Activated naive CD4-positive, alpha-beta T cell treated with anti-CD3 and anti-CD28 coated beads, Interleukin-2, amount 50 U/mL, for 72 hours (primary cell): ENCODE measurements at regions not wholly inside any gene's neighbourhood (a gene's known extent, or its start where the extent isn't known, plus 50 kb on each side); places are given as distances from the start of the nearest gene placed in this dataset.

Experiments used
- ATAC-seq, 2 donors: fragments of 150-1000 bp; cut with Tn5 transposase; 2 replicates each; pipeline ENCODE4 v1.10.0; 2021; ENCODE audit warnings: mild to moderate bottlenecking in 2 of 2, moderate library complexity in 2 of 2
- DNase-seq, 2 donors: peaks; one replicate each; pipeline ENCODE4 v3.0.0; 2021 to 2022; ENCODE audit warnings: low spot score in 2 of 2
- H3K27ac Mint-ChIP-seq, 2 donors: one replicate each; pipeline ENCODE4 v1.8.0; 2022; ENCODE audit warnings: mild to moderate bottlenecking in 2 of 2, mixed read lengths in 2 of 2
- H3K36me3 Mint-ChIP-seq, 2 donors: one replicate each; pipeline ENCODE4 v1.8.0; 2022; ENCODE audit warnings: mixed read lengths in 2 of 2
- H3K9me3 Mint-ChIP-seq, 2 donors: one replicate each; pipeline ENCODE4 v1.8.0; 2022; ENCODE audit warnings: mixed read lengths in 2 of 2

DNA sequence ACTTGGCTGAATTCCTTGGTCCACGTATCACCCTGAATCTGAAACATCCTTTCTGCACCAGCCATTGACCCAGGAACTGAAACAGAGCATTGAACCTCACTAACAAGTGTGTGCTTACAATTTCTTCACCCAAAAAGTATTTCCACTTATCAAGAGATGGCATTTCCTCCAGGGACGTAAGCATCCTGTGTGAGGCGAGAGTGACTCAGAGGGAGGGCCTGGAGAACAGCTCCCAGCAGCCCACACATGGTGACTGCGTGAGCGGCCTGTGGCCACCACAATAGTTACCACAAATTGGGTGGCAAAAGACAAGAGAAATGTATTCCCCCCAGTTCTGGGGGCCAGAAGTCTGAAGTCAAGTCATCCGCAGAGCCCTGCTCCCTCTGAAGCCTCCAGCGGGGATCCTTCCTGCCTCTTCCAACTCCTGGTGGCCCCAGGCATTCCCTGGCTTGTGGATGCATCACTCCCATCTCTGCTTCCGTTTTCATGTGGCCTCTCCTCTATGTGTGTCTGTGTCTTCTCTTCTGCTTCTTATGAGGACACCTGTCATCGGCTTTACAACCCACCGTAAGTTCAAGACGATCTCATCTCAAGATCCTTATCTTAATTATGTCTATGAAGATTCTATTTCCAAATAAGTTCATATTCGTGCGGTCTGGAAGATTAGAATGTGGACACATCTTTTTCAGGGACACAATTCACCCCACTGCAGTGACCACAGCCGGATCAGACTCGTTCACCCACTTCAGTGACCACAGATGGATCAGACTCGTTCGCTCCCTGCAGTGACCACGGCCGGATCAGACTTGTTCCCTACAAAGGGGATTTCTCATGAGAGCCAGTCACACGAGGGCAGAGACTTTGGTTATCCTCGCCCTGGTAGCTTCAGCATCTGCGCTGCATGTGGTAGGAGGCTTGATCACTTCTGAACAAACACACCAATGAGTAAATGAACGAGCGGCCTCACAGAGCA is 122.6 kb upstream of the FOXF1 start:
- ATAC-seq (peak in 1 of 2 donors; percentile 48), DNase-seq (no peak)
- H3K27ac Mint-ChIP-seq, result no peak overlapping the region
- H3K9me3 Mint-ChIP-seq, result peaks cover 0 to 4% of the 10 kb centered on the region in 2 donors
- H3K36me3 Mint-ChIP-seq, result no peaks in the 10 kb centered on the region

DNA sequence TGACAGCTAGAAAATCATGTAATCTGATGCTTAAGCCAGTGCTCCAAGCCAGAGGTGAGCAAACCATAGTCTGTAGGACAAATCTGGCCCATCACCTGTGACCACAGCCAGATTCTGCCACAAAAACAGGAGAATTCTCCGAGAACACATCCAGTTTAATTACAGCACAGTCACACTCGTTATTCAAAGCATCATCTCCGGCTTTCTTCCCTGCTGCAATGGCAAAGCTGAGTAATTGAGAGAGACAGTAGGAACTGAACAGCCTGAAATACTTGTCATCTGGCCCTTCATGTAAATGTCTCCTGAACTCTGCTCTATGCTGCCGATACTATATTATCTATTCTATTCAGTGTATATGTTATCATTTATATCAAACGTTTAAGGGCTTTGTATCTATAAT is 121.4 kb upstream of the FOXF1 start:
- DNase-seq, result no peak
- no peak for ATAC-seq
- no peaks in the 10 kb centered on the region for H3K9me3 Mint-ChIP-seq
- no peaks in the 10 kb centered on the region for H3K36me3 Mint-ChIP-seq
- H3K27ac Mint-ChIP-seq, result no peak overlapping the region

DNA sequence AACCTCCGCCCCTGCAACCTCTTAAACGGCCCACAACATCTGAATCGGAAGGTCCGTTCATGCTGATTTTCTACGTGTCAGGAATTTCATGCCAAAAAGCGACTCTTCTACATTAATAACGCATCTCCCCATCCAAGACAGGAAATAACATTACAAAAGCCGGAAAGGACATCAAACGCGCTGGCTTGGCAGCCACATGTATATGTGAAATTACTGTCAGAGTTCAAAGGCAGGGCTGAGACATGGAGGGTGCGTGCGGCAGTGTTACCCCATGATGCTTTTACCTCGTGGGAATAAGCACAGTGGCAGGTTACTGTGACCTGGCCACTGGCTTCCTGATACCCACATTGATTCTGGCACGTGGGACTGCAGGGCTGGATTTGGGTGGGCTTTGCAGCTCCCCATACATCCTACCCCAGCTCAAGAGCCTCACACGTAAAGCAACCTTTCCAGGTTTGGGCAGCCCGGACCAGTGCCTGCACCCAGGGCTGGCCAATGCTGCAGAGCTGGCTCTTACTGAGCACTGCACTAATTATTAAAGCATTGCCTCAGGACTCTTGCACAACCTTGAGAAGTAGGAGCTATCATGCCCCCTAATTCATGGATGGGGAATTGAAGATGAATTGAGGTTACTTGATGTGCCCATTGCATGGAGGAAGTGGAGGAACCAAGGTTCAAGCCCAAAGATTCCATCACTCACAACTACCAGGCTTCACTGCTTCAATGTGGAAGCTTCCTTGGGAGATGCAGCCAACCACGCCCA is 120.6 kb upstream of the FOXF1 start:
- H3K9me3 Mint-ChIP-seq, result no peaks in the 10 kb centered on the region
- no peaks in the 10 kb centered on the region for H3K36me3 Mint-ChIP-seq
- no peak for ATAC-seq
- DNase-seq, result no peak
- H3K27ac Mint-ChIP-seq, result no peak overlapping the region

DNA sequence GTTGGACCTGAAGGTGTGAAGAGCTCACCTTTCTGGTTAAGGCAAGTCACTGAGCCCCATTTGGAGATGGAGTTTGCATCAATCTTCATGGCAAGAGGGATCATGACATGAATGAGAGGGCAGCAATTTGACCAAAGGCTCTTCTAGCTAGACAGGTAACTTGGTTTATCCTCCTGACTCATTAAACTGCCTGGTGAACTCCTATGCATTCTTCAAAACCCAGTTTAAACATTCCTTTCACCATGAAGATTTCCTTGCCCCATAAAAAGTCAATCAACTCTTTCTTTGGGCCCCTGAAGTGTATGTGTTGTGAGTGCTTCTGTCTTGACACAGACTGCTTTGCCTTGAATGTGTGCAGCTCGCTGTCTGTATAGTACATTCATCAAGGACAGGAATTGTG is 120.0 kb upstream of the FOXF1 start:
- DNase-seq (no peak), ATAC-seq (no peak)
- Mint-ChIP-seq H3K36me3 (no peaks in the 10 kb centered on the region), H3K9me3 (no peaks in the 10 kb centered on the region), H3K27ac (no peak overlapping the region)

DNA sequence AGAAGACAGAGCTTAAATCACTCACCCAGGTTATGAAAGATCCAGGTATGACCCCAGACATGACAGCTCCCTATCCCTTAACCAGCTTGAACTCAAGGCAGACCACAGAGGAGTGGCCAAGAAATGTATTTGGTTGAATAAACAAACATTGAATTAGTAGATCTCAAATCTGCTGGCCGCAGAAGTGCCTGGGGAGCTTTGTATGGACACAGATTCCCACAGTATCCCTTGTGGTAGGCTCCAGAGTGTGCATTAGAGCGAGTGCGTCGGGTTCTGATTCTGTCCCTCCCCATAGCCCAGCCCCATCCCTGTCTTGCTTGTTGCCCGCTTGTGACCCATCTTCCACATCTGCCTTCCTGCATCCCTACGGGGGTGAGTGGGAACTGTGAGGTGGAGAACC is 118.8 kb upstream of the FOXF1 start:
- H3K36me3 Mint-ChIP-seq, result no peaks in the 10 kb centered on the region
- H3K27ac Mint-ChIP-seq, result no peak overlapping the region
- no peaks in the 10 kb centered on the region for H3K9me3 Mint-ChIP-seq
- no peak for ATAC-seq
- no peak for DNase-seq

DNA sequence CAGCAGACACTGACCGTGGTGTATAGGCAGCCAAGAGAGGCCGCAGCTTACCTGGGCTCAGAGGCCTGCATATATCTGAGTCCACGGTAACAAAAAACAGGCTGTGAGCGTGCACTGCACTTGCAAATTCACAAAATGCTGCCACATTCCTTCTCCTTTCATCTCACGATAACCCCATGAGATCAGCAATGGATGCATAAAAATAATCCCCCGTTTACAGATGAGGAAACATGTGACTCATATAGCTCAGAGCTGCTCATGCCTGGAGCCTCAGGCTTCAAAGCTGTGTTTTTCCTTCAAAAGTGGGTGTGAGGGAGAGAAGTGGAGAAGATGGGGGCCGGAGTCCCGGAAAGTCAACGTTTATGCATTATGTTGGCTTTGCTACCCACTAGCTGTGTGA is 118.3 kb upstream of the FOXF1 start:
- Mint-ChIP-seq H3K36me3 (no peaks in the 10 kb centered on the region), H3K27ac (no peak overlapping the region), H3K9me3 (peaks cover 0 to under 1% of the 10 kb centered on the region in 2 donors)
- ATAC-seq (no peak), DNase-seq (no peak)

DNA sequence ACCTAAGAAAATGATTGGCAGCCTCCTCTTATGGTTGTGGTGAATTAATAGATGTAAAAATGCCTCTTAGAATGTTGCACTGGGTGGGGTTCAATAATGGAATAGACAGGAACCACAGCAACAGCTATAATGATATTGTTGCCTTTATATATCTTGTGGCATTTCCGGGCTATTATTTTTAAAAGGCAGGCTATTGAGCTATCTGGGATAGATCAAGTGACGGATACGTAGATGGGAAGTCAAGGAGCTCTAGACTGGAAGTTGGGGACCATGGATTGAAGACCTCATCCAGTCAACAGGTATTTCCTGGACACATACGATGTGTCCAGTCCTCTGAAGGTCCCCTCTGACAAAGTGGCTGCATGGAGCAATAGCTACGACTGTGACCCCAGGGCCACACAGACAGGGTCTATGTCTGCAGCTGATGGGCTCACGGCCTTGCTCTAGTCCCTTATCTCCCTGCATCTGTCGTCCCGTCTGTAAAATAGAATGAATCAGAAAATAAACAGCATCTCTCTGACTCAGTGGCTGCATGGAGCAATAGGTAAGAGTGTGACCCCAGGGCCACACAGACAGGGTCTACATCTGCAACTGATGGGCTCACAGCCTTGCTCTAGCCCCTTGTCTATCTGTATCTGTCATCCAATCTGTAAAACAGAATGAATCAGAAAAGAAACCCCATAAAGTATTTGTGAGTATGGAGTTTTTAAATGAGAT is 117.7 kb upstream of the FOXF1 start:
- no peak for DNase-seq
- ATAC-seq, result no peak
- no peaks in the 10 kb centered on the region for H3K36me3 Mint-ChIP-seq
- peaks cover 0 to 3% of the 10 kb centered on the region in 2 donors for H3K9me3 Mint-ChIP-seq
- H3K27ac Mint-ChIP-seq, result no peak overlapping the region

DNA sequence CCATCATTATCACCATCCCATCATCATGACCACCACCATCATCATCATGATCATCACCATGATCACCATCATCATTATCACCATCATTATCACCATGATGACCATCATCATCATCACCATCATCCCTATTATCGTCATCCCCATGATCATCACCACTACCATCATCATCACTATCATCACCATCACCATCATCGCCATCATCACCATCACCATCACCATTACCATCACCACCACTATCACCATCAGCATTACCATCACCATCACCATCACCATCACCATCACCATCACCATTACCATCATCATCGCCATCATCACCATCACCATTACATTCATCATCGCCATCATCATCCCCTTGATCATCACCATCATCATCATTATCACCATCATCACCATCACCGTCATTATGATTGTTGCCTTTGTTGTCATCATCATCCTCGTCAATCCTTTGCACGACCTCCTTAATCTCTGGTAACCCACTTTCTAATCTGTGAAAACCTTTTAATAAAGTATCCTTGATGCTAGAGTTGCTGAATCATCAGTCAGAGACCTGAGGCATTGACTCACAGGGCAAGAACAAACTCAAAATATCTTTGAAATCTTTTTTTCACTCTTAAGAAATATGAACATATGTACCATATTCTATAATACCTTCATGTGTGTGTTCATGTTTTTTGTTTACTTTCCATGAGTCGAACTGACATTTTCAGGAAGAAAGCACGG is 116.3 kb upstream of the FOXF1 start:
- Mint-ChIP-seq H3K36me3 (no peaks in the 10 kb centered on the region), H3K27ac (no peak overlapping the region), H3K9me3 (peaks cover 0 to 3% of the 10 kb centered on the region in 2 donors)
- ATAC-seq (no peak), DNase-seq (no peak)

DNA sequence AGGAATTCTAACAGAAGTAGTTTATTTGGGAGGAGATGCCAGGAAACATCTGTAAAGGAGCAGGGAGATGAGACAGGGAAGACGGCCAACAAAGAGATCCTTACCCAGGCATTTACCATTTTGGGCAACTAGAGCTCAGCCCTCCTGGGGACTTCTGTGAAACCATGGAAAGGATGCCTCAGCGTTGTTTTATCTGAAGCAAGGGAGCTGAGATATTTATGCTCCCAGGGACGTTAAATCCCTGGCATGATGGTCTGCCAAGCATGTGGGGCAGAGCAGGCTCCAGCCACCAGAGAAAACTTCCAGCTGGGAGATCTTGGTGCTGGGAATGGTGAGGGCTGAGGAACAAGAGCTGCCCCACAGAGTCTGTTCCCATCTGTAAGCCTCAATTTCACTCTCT is 114.8 kb upstream of the FOXF1 start:
- Mint-ChIP-seq H3K9me3 (peaks cover 0 to 3% of the 10 kb centered on the region in 2 donors), H3K27ac (no peak overlapping the region), H3K36me3 (no peaks in the 10 kb centered on the region)
- no peak for ATAC-seq
- no peak for DNase-seq

DNA sequence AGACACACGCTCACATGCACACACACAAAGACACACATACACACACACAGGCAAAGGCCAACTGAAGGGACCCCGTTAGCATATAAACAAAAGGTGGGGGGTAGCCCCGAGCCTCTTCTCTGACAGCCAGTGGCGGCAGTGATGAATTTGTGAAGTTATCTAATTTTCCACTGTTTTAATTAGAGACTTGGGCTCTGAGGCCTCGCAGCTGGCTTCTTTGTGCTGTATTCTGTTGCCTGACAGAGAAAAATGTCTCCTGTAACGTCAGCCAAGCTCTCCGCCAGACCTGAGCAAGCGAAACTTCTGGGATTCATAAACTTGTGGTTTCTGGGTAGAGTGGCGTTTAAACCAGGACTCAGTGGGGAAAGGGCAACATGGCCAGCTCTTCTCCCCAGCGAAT is 113.9 kb upstream of the FOXF1 start:
- Mint-ChIP-seq H3K27ac (no peak overlapping the region), H3K9me3 (peaks cover 0 to 3% of the 10 kb centered on the region in 2 donors), H3K36me3 (no peaks in the 10 kb centered on the region)
- ATAC-seq (no peak), DNase-seq (no peak)

DNA sequence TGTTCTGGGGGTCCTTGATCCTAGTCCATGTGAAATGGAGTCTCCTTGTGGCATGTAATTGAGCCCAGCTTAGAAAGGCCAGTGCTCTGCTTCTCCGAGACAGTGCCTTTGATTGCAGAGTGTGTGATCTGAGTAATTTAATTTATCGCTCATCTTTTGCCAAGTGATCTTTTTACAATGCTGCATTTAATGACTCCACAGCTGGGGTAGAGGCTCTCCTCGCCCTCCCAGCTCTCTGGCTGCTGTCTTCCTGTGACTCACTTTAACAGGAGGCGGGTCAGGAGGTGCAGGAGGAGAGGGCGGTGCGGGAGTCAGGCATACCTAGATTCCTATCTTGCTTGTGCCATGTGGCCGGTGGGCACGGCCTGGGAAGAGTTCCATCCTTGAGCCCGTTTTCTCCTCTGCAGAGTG is 113.4 kb upstream of the FOXF1 start:
- ATAC-seq, result no peak

DNA sequence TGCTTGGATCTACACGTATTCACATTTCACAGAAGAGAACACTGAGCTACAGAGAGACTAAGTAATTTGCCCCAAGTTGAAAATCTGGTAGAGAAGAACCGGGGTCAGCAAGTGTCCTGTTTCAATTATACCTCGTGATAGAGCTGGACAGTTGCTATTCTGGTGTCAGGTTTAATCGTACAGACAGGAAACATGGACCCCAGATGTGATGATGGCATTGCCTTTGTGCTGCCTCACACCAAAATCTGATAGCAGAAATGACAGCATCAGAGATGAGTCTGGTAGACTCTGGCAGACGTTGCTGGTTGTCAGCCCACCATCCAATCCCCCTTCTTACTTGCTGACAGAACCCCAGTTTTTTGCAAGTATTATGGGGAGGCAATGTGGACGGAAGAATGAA is 112.1 kb upstream of the FOXF1 start:
- no peak for DNase-seq
- Mint-ChIP-seq H3K27ac (no peak overlapping the region), H3K36me3 (no peaks in the 10 kb centered on the region), H3K9me3 (peaks cover 0 to 3% of the 10 kb centered on the region in 2 donors)
- no peak for ATAC-seq

More for the DNA sequence above, 113.4 kb upstream of the FOXF1 start:
- DNase-seq, result no peak
- H3K9me3 Mint-ChIP-seq, result peaks cover 0 to 3% of the 10 kb centered on the region in 2 donors
- no peak overlapping the region for H3K27ac Mint-ChIP-seq
- no peaks in the 10 kb centered on the region for H3K36me3 Mint-ChIP-seq

DNA sequence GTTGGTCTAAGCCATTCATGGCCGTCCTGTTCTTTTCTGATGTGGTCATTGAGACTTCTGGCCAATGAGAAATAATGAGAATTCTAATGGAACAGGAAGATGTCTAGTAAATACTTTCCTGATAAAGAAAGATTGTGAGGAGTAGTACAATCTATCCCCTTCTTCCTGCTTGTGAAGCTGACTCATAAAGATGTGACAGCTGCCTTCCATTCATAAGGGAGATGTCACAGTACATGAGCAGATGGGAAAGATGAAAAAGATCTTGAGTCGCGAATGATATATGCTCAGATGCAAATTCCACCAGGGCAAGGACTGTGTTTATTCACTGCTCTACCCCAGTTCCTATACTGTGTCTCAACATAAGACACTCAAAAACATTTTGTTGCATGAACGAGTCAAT is 111.7 kb upstream of the FOXF1 start:
- DNase-seq (no peak), ATAC-seq (no peak)
- Mint-ChIP-seq H3K9me3 (peaks cover 0 to 3% of the 10 kb centered on the region in 2 donors), H3K36me3 (no peaks in the 10 kb centered on the region), H3K27ac (no peak overlapping the region)

DNA sequence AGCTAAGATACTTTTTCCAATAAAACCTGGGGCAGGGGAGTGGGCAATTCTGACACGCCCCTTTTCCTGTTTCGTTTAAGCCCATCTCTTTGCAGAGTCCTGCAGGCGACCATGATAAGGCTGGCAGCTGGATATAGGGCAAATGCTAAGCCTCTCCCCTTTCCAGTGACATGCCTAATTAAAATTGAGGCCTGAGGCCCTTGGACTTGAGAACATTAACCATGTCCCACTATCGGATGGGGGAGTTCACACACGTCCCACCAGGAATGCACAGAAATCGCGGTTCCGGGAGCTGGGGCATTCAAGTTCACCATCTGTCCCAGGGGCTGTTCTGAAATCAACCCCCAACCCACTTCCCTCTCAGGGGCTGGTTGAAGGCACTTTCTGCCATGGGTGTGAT is 109.2 kb upstream of the FOXF1 start:
- H3K9me3 Mint-ChIP-seq, result peaks cover 0 to 3% of the 10 kb centered on the region in 2 donors
- DNase-seq (no peak), ATAC-seq (no peak)
- no peaks in the 10 kb centered on the region for H3K36me3 Mint-ChIP-seq
- H3K27ac Mint-ChIP-seq, result no peak overlapping the region

DNA sequence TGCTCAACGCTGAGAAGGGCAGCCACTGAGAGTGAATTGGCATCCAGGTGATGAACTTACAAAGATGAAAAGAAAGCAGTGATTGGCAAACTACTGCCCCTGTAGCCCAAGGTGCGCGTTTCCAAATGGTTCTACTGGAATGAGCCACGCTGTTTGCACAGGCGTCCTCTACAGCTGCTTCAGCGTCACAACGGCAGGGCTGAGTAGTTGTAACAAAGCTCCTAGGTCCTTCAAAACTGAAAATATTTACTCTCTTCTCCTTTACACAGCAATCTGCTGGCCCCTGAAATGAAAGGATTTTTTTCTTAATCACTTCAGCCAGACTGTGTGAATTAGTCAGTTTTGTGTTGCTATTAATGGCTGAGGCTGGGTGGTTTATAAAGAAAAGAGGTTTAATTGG is 107.2 kb upstream of the FOXF1 start:
- H3K36me3 Mint-ChIP-seq, result no peaks in the 10 kb centered on the region
- H3K27ac Mint-ChIP-seq, result no peak overlapping the region
- H3K9me3 Mint-ChIP-seq, result no peaks in the 10 kb centered on the region
- ATAC-seq (no peak), DNase-seq (no peak)

DNA sequence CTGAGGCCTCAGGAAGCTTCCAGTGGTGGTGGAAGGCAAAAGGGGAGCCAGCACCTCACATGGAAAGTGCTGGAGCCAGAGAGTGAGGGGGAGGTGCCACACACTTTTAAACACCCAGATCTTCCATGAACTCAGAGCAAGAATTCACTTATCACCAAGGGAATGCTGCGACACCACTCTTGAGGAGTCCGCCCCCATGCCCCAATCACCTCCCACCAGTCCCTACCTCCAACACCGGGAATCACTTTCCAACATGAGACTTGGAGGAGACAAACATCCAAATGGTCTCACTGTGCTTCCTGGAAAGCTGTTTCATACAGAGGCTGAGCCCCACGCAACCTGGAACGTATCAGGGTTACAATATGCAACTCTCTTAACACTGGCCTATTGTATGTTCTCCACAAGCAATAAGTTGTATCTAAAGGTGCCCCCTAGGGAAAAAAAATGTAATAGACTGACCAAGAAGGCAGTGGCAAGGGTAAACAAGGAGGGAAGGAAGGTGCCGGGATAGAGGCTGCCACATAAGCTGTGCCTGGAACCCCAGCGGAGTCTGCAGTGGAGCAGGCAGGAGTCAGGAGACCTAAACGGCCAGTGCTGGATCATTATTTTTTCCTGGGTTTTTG is 106.7 kb upstream of the FOXF1 start:
- H3K27ac Mint-ChIP-seq, result no peak overlapping the region
- H3K36me3 Mint-ChIP-seq, result no peaks in the 10 kb centered on the region
- no peaks in the 10 kb centered on the region for H3K9me3 Mint-ChIP-seq
- ATAC-seq, result no peak
- no peak for DNase-seq
